Liver (tissue), 3 donors: ENCODE measurements at regions not wholly inside any gene's neighbourhood (a gene's known extent, or its start where the extent isn't known, plus 50 kb on each side); places are given as distances from the start of the nearest gene placed in this dataset.

Source experiments
- CTCF ChIP-seq: fragments of 150-350 bp; IDR thresholded peaks from 2 replicates; pipeline ENCODE4 v1.5.1; 2017; ENCODE audit warnings: improper control_type of control experiment, low read depth, low read length; ENCODE audit not compliant: missing input control
- GABPA ChIP-seq, 2 donors: IDR thresholded peaks in 1 of 2; conservative IDR thresholded peaks in 1 of 2; 2 replicates each; pipeline ENCODE4 v1.6.1; 2016; ENCODE audit warnings: antibody characterized with exemption in 2 of 2, mild to moderate bottlenecking in 1 of 2, moderate library complexity in 1 of 2
- JUND ChIP-seq, 2 donors: IDR thresholded peaks; 2 replicates each; pipeline ENCODE4 v1.6.1; 2016; ENCODE audit warnings: antibody characterized with exemption in 2 of 2
- MAX ChIP-seq: IDR thresholded peaks from 2 replicates; pipeline ENCODE4 v1.6.1; 2016; ENCODE audit warnings: antibody characterized with exemption
- RAD21 ChIP-seq, 2 donors: IDR thresholded peaks; 2 replicates each; pipeline ENCODE4 v1.6.1; 2016; ENCODE audit warnings: antibody characterized with exemption in 2 of 2, mild to moderate bottlenecking in 2 of 2
- REST ChIP-seq: IDR thresholded peaks from 2 replicates; pipeline ENCODE4 v1.6.1; 2016; ENCODE audit warnings: antibody characterized with exemption, mild to moderate bottlenecking
- YY1 ChIP-seq: IDR thresholded peaks from 2 replicates; pipeline ENCODE4 v1.6.1; 2016; ENCODE audit warnings: antibody characterized with exemption, mild to moderate bottlenecking
- donor health status: healthy.
- donor health status: healthy.

GRCh38 chr6:19478273-19478672 is 358.9 kb upstream of the ID4 start:
- TF ChIP-seq CTCF (no peak), GABPA (IDR thresholded peaks at IDR 0.05 in 1 of 2, conservative IDR thresholded peaks at IDR 0.05 in 1 of 2) (no peak), RAD21 (IDR thresholded peaks at IDR 0.05) (no peak), YY1 (no peak), MAX (no peak), JUND (IDR thresholded peaks at IDR 0.05) (no peak), REST (no peak)
